Right lobe of liver (tissue), 6 donors: ENCODE measurements at regions not wholly inside any gene's neighbourhood (a gene's known extent, or its start where the extent isn't known, plus 50 kb on each side); places are given as distances from the start of the nearest gene placed in this dataset.

Source experiments
- ATAC-seq, 4 donors: fragments of 200-7000 bp; cut with Tn5 transposase; one replicate each; pipeline ENCODE4 v1.9.1; 2020; ENCODE audit warnings: mild to moderate bottlenecking in 4 of 4, moderate library complexity in 4 of 4
- DNase-seq, 3 donors: peaks; one replicate each; pipeline ENCODE4 v3.0.0-alpha.2; 2020
- H3K27ac ChIP-seq, 3 donors: fragments of 200-600 bp; one replicate each; pipeline ENCODE4 v1.8.0; 2022
- H3K27me3 ChIP-seq, 2 donors: fragments of 200-600 bp; one replicate each; pipeline ENCODE4 v1.8.0; 2022
- H3K36me3 ChIP-seq, 4 donors: fragments of 200-600 bp; sonication (generic) in 1 of 4; one replicate each; pipeline versions ENCODE4 v1.5.1 to v1.8.0; 2017 to 2022; ENCODE audit warnings: control low read depth in 1 of 4
- H3K4me1 ChIP-seq, 4 donors: fragments of 200-600 bp; sonication (generic) in 1 of 4; one replicate each; pipeline versions ENCODE4 v1.5.1 to v1.8.0; 2017 to 2022; ENCODE audit warnings: control low read depth in 1 of 4
- H3K4me3 ChIP-seq, 3 donors: fragments of 200-600 bp; one replicate each; pipeline ENCODE4 v1.8.0; 2022
- H3K9me3 ChIP-seq, 4 donors: fragments of 200-600 bp; sonication (generic) in 1 of 4; one replicate each; pipeline versions ENCODE4 v1.5.1 to v1.8.0; 2017 to 2022; ENCODE audit warnings: control low read depth in 1 of 4
- POLR2A ChIP-seq: fragments of 450-650 bp; IDR thresholded peaks from one replicate; pipeline ENCODE4 v1.6.1; 2017; ENCODE audit warnings: antibody characterized with exemption, mild to moderate bottlenecking
- WGBS: methylation state at CpG from one replicate; pipeline ENCODE4 v1.1.6; 2018; ENCODE audit warnings: low coverage, low lambda C conversion rate; ENCODE audit not compliant: insufficient coverage; ENCODE audit errors: missing lambda C conversion rate; 5-methylcytosine and 5-hydroxymethylcytosine counted together
- intact Hi-C, 2 donors: fragments of 100-400 bp; cut with DNase I; formaldehyde crosslinking; loops; one replicate each; pipeline versions ENCODE4 v1.11.2 to v1.14.1; 2022
- TF ChIP-seq, protein P1 (sequence below), 4 donors: fragments of 200-600 bp in 3 of 4; fragments of 450-650 bp in 1 of 4; IDR thresholded peaks; one replicate each; pipeline versions ENCODE4 v1.5.1 to v1.8.0; 2016 to 2022; ENCODE audit warnings: antibody characterized with exemption in 4 of 4, mild to moderate bottlenecking in 2 of 4
- donor health status: DM: no; HTN: yes; CAD: no.
- donor health status: DM: no; HTN: no; CAD: no.
- donor health status: DM: no; HTN: no; CAD: no.
- donor health status: DM: no; HTN: yes; CAD: no.
- donor health status: DM: no; HTN: yes; CAD: no.

GRCh38 chr14:28661171-28661772, 105.3 kb upstream of the FOXG1 start:
- 22% methylated on average over 5 of the region's 5 CpGs for WGBS
- Histone ChIP-seq H3K36me3 (no peaks in the 10 kb centered on the region), H3K4me1 (no peaks in the 10 kb centered on the region), H3K9me3 (no peaks in the 10 kb centered on the region), H3K27me3 (no peaks in the 10 kb centered on the region), H3K4me3 (no peak overlapping the region), H3K27ac (no peak overlapping the region)
- no peak for DNase-seq
- ATAC-seq, result no peak
- intact Hi-C loops, result no loop called here
- TF ChIP-seq, protein P1, sequence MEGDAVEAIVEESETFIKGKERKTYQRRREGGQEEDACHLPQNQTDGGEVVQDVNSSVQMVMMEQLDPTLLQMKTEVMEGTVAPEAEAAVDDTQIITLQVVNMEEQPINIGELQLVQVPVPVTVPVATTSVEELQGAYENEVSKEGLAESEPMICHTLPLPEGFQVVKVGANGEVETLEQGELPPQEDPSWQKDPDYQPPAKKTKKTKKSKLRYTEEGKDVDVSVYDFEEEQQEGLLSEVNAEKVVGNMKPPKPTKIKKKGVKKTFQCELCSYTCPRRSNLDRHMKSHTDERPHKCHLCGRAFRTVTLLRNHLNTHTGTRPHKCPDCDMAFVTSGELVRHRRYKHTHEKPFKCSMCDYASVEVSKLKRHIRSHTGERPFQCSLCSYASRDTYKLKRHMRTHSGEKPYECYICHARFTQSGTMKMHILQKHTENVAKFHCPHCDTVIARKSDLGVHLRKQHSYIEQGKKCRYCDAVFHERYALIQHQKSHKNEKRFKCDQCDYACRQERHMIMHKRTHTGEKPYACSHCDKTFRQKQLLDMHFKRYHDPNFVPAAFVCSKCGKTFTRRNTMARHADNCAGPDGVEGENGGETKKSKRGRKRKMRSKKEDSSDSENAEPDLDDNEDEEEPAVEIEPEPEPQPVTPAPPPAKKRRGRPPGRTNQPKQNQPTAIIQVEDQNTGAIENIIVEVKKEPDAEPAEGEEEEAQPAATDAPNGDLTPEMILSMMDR (IDR thresholded peaks at IDR 0.05), result no peak
- no peak for TF ChIP-seq POLR2A

GRCh38 chr14:28666961-28667360, 99.6 kb upstream of the FOXG1 start:
- Histone ChIP-seq H3K4me1 (no peaks in the 10 kb centered on the region), H3K9me3 (no peaks in the 10 kb centered on the region), H3K36me3 (no peaks in the 10 kb centered on the region), H3K4me3 (no peak overlapping the region), H3K27ac (no peak overlapping the region), H3K27me3 (no peaks in the 10 kb centered on the region)
- DNase-seq (no peak), ATAC-seq (no peak)
- 38% methylated on average over 2 of the region's 2 CpGs for WGBS
- intact Hi-C loops, result no loop called here
- TF ChIP-seq, protein P1 (IDR thresholded peaks at IDR 0.05), result no peak
- no peak for TF ChIP-seq POLR2A

DNA sequence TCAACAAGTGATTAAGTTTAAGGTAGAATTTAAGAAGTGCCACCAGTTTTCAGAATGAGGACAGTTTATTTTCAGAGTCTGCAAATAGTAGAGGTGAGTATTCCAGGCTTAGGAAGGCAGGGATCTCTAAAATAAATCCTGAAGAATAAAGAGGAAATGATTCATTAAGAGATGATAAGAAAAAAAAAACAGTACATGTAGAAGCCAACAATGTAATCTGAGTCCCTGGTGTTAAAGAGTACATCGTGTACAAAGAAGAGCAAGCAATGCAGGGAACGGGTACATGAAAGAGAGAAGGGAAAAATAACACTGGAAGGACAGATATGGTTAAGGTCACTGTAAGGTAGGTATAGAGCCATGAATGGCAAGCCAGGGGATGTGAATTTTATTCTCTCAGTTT, 95.2 kb upstream of the FOXG1 start:
- DNase-seq (no peak), ATAC-seq (peak in 2 of 4 donors; percentile 40 to 62)
- no peak for TF ChIP-seq POLR2A
- TF ChIP-seq, protein P1 (IDR thresholded peaks at IDR 0.05), result no peak
- WGBS, result 19% methylated on average over 2 of the region's 2 CpGs
- no peaks in the 10 kb centered on the region for H3K9me3 ChIP-seq
- no peaks in the 10 kb centered on the region for H3K36me3 ChIP-seq
- intact Hi-C loops, result no loop called here
- H3K4me3 ChIP-seq, result no peak overlapping the region
- H3K27ac ChIP-seq, result no peak overlapping the region
- no peaks in the 10 kb centered on the region for H3K4me1 ChIP-seq
- H3K27me3 ChIP-seq, result no peaks in the 10 kb centered on the region

GRCh38 chr14:28673056-28673455, 93.5 kb upstream of the FOXG1 start:
- Histone ChIP-seq H3K36me3 (no peaks in the 10 kb centered on the region), H3K27me3 (no peaks in the 10 kb centered on the region), H3K4me3 (no peak overlapping the region), H3K9me3 (no peaks in the 10 kb centered on the region), H3K27ac (no peak overlapping the region), H3K4me1 (no peaks in the 10 kb centered on the region)
- TF ChIP-seq, protein P1 (IDR thresholded peaks at IDR 0.05), result no peak
- no peak for TF ChIP-seq POLR2A
- 68% methylated on average over 4 of the region's 4 CpGs for WGBS
- ATAC-seq (no peak), DNase-seq (no peak)
- intact Hi-C loops, result no loop called here

- ATAC-seq (no peak), DNase-seq (no peak)
- no peak overlapping the region for H3K4me3 ChIP-seq
- no peaks in the 10 kb centered on the region for H3K9me3 ChIP-seq
- WGBS, result 22% methylated on average over 4 of the region's 4 CpGs
- intact Hi-C loops, result no loop called here
- H3K36me3 ChIP-seq, result no peaks in the 10 kb centered on the region
- H3K4me1 ChIP-seq, result no peaks in the 10 kb centered on the region
- H3K27ac ChIP-seq, result no peak overlapping the region
- no peaks in the 10 kb centered on the region for H3K27me3 ChIP-seq
- TF ChIP-seq, protein P1 (IDR thresholded peaks at IDR 0.05), result no peak
Observed at GRCh38 chr14:28676479-28676878, 90.1 kb upstream of the FOXG1 start.
